SKM-1 treated with dmso at 0.1 percent for 144 hours (cell line): ENCODE measurements at regions not wholly inside any gene's neighbourhood (a gene's known extent, or its start where the extent isn't known, plus 50 kb on each side); places are given as distances from the start of the nearest gene placed in this dataset.
A peak's percentile ranks its signal among the peaks of the same experiment; 100 is the strongest.
"Not testable (repeated sequence)": the region's sequence is repeated elsewhere in the genome, so short reads cannot be mapped to it uniquely, and the experiment has no call there.

Source experiments
- DNase-seq: peaks from one replicate; lab custom pipeline; 2025; ENCODE audit not compliant: unreplicated experiment; lab: John Stamatoyannopoulos, UW

DNA sequence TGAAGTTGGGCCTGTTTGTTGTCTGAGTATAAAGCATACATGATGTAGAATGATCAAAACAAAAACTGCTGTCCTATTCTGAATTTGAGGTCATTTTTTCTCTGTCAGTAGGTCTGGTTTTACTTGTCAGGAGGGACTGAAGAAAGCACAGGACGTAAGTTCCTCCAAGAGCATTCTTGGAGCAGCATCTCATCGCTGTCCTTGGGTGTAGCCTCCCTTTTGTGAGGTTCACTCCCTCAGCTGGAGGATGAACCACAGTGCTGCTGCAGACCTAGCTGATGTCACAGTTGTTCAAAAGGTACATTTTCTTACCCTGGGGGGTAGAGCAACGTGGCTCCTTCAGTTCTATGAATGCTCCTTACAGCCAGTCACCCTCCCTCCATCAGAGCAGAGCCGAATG is 490.0 kb upstream of the TBL1XR1 start:
- DNase-seq, result no peak

DNA sequence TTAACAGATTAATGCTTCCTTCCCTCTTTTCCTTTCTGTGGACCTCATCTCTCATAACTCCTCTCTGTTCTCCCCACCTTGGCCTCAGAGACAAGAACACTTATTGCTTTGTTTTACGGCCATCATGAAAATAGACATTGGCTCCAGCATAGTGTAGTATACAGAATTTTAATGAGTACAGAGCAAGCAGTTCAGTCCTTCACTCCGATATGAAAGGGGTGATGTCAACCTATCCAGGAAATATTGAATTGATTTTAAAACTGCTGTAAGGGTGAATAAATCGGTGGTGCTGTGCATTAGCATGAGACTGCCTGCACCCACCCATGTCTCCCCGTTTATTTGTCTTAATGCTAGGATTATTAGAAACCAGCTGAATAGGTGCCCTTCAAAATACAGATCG is 490.9 kb upstream of the TBL1XR1 start:
- no peak for DNase-seq

DNA sequence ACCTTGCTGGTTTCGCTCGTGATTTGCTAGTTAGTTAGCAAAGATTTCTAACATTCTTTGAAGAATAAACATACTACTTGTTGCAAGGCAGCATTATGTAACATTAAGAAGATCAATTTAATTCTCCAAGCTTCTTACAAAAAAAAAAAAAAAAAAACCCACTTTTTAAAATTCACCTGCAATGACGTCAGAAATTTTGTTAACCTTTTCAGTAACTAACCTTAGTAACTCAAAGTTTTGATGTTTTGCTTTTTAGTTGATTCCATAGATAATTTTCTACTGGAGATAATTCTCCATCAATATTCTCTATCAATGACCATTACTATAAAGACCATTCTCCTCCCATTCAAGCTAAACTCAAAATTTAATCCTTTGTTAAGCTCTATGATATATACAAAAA is 491.8 kb upstream of the TBL1XR1 start:
- DNase-seq, result no peak

DNA sequence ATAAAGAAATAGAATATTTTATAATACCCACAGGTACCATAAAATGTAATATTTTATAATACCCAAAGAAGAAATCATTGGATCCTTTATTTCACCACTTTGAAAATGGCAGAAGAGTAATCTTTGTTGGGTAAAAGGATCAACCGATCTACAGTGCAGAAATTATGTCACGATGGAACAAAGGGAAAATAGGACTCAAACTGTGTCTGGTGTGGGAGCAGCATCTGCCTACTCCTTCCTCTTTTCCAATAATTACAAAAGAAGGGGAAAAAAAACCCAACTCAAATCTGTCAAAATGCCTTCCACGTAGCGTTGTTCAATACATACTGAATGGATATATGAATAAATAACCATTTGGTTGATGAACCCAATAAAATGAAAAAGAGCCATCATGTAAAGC is 492.6 kb upstream of the TBL1XR1 start:
- no peak for DNase-seq

DNA sequence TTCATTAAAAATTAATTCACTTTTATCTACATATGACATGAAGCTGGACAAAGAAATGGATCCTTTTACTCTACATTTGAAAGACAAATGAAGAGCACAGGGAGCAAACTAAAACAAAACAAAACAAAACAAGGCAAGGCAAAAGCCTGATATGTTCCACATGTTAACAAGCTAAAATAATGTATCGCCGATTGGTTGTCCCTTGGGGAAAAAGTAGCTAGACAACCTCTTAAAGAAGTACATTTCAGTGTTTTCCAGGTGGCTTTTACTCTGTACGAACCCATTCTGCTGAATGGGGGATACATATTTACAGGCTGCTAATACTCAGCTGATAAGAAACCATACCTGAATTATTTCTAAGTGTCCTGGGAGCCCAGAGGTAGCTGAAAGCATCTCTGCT is 493.0 kb upstream of the TBL1XR1 start:
- DNase-seq, result no peak

DNA sequence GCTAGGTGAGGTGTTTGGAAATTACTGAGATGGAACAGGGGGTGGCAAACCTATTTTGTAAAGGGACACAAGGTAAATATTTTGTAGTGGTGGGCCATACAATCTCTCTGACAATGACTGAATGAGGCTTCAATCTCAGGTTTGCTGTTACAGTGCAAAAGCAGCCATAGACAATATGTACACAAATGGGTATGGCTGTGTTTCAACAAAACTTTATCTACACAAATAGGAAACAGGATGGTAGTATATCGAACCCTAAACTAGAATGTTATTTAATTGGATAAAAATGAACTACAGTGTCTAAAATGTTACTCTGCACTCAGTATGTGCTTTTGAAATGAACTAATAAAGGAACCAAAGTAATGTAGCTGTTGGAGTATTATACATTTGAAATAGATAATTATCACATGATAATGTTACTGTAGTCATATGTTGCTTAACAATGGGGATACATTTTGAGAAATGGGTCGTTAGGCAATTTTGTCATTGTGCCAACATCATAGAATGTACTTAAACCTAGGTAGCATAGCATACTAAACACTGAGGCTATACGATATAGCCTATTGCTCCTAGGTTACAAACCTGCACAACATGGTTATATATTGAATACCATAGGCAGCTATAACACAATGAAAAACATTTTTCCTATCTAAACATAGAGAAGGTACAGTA is 495.2 kb upstream of the TBL1XR1 start:
- DNase-seq, result no peak

DNA sequence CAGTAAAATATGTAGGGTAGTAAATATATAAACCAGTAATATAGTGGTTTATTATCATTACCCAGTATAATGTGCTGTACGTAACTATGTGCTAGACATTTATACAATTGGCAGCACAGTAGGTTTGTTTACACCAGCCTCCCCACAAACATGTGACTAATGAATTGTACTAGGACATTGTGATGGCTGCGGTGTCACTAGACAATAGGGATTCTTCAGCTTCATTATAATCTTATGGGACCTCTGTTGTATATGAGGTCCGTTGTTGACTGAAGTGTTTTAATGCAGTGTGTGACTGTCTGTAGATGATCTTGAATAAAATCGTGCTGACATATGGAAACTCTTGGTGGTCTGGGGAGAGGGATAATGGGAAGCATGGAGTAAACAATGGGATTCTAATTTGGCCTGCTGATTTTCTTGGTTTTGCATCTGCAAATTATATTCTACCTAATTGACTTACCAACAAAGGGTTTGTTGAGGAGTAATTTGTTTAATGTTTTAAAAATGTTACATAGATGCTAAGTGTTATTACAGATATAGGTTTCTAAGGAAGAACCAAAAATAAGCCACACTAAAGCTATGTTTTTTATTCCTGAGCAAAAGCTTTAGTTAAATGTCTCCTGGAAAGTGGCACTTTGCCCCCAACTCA is 496.5 kb upstream of the TBL1XR1 start:
- no peak for DNase-seq

DNA sequence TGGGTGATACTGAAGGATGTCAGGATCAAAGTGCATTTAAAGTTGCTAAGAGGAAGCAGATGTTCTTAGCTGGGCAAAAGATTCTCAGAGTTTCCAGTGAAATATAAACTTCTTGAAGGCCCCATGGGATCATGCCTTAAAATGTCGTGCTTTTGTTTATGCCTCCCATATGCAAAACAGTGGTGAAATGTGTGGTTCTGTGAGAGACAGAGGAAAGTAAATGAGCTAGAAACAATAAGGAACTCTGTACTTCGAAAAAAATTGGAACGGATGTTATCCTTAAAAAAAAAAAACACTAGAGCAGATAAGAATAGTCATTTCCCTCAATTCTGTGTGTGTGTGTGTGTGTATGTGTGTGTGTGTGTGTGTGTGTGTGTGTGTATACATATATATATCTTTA is 497.0 kb upstream of the TBL1XR1 start:
- no peak for DNase-seq

DNA sequence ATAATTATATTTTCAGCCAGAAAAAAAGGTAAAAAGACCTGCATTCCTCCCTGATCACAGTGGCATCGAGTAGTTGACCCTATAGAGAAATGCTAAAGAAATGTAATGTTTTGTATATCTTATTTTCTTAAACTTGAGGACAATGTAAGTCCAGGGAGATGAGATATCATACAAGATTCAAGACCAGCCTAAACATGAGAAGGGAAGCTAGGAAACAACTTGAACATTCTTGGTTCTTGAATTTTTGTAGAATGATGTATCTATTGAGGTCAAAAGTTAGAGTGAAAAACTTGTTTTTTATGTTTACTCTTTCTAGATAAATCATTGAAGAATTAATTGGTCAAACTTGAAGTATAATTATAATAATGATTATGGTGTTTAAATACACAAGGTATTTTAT is 497.7 kb upstream of the TBL1XR1 start:
- no peak for DNase-seq

DNA sequence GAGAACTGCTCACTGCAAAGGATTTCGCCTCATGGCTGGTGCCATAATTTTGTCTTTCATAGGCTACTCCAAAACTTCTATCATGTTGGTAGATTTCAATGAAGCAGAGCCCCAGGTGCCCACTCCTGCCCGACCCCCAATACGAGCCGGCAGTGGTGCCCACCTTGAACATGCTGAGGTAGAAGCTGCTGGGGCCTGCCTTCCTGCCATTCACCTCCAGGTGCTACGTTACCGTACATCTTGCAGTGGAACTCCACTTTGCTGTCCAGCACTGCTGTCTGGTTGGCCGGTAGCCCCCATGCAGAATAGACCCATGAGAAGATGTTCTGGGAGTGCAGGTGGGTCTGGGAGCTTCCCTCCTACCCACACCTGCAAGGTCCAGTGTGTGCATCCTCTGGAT is 502.8 kb upstream of the TBL1XR1 start:
- DNase-seq, result no peak

DNA sequence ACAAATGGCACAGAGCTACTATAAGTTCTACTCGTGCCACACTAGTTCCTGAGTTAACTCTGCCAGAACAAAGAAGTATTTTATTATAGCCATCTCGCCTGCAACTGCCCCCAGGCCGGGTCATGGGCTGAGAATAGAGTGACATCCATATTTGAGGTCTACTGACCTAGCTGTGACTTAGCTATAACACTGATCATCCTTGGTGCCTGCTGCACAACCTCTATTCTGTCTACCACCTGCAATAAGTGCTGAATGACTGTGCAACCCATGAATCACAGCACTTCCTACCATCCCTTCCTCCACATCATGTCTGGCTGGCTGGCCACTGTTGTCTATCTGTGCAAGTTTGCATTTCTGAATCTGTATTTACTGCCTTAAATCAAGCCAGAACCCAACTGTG is 506.5 kb upstream of the TBL1XR1 start:
- no peak for DNase-seq

DNA sequence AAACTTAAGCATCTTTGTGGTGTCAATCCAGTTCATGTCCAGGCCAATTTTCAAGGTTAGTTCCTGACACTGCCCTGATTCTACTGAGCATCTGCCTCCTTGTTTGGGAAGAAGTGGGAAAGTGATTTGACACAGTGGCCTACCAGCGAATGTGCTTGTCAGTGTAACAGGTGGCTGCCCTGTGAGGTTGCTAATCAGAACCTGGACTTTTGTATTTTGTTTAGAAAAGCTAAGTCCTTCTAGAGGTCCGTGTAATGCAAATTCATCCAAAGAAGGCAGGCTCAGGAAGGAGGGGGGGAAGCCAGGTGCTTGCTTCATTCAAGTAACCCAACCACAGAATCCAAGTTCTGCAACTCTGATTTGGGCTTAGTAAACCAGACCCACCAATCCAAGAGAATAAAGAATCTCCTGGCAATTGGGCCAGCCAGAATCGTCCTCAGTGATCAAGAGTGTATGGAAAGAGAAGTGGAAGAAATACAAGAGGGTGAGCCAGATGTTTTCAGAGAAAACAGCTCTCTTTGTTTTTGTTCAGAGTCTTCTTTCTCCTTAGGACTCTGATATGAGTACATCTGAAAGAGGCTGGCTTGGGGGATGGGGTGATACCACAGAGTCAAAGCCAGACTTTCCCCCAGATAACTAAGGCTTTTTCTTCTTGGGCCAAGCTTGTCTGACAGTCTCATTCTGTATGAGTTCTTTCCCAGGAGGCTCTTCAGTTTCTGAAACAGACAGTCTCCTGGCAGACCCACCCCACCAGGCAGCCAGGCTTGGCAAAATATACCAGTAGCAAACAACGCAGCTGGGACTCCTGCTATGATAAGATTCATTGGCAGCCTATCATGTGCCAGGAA is 508.9 kb upstream of the TBL1XR1 start:
- no peak for DNase-seq

DNA sequence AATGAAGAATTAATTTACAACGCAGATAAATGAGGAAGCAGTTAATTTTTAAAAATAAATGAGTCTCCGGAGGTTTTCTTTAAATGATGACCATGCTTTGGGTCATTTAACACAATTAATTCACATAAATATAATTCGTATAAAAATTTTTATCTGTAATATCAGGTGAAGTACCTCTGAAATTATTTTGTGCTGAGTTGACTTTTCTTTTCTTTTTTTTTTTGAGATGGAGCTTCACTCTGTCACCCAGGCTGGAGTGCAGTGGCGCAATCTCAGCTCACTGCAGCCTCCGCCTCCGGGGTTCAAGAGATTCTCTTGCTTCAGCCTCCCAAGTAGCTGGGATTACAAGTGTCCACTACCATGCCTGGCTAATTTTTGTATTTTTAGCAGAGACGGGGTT is 512.2 kb upstream of the TBL1XR1 start:
- not testable (repeated sequence) for DNase-seq

DNA sequence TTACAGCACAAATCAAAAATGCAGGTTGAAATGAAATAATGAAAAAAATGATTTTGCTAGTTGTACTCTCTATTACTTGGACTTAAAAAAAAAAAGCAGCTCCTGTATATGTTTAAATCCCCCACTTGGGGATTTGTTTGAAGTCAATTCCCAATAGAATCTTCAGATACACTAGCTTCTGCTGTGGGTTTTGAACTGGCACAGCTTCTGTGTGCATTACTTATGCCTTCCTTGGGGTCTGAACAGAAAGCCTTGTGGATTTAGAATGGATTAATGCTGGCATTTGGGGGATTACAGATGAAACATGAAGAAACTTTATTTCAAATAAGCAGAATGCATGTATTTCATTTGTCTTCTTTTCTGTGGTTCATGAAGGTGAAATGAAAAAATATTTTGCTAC is 513.2 kb upstream of the TBL1XR1 start:
- no peak for DNase-seq

DNA sequence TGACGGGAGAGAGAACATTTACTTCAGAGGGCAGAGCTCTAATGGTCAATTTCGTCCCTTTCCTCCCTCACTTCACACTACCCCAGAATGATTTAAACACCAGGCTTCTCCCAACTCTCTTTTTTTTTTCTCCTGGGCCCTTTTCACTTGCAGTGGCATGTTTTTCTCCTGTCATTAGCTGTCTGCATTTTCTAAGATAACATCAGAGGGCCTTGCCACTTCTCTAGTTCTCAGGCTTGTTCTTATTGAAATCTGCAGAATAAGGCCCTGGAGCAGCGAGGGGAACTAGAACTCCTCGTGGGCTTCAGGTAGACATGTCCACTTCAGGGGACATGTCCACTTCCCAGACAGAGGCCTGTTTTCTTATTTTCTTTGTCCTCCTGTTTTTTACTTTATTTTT is 514.4 kb upstream of the TBL1XR1 start:
- DNase-seq, result no peak

DNA sequence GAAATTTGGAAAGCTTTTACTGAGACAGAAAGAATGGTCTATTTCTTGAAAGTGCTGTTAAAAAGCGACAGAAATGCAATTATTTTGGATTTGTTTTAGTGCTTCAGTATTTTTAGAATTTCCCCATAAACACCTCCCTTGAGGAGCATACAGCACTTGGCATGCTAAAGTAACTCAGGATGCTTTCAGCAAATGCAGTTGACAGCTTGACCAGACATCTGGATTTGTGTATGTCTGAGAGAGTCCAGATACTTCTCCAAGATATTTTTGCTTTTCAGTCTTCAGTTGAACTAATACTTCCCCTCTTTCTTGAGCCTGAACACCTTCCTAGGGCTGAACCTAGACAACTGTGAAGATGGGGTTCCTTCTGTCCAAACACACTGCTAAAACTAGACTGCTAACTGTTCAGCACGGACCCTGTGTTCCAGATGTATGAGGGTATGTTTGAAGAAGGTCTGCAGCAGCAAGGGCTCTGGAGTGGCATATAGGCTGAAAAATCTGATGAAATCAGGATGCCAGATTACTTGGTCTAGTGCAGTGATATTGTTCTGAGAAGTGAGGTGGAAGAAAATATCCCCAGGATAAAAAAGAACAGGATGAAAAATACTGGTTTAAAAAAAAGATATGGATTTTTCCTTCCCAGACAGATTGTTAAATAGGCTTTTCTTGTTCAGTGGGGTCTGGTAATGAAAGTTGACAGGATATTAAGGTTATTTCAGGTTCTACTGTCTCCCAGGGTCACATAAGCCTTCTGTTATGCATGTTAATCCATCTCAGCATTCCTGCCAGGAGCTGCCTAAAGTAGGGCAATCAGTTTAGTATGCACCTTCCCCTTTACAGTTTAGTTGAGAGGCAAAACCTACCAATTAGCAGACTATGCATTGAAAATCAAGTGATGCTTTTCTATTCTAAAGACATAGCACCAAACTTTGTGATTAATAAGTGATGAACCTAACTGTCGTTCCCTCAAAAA is 516.9 kb upstream of the TBL1XR1 start:
- DNase-seq, result no peak

DNA sequence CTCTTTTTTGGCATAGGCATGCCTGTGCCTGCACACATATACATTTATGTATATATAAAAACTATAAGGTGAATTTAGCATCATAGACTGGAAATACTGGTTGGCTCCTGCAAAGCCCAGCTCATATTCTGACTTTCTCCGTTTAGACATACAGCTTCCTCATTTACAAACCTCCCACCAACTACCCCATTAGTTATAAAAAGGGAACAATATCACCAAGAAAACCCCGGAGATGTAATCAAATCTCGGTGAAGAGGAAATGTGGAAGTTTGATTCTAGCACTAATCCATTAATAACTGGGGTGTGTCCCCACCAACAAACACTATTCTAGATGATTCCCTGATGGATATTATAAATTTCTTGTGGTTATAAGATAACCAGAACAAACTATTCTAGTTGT is 517.7 kb upstream of the TBL1XR1 start:
- DNase-seq, result peak; percentile 85

DNA sequence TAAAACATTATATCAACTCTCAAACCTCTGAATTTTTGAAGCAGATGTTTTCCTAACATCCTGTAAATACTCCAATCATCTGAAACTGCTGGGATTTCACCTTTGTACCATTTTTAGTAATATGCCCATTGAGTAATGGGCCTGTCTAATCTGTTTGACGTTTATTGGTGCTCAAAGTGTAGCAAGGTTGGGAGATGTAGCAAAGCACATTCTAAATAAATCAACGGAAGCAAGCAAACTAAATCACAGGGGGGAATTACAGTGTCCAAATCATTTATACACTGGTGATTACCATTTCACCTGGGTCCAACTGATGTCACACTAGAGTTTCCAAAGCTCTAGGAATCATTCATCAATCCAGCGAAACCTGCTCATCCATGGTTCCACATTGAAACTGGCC is 518.7 kb upstream of the TBL1XR1 start:
- no peak for DNase-seq

DNA sequence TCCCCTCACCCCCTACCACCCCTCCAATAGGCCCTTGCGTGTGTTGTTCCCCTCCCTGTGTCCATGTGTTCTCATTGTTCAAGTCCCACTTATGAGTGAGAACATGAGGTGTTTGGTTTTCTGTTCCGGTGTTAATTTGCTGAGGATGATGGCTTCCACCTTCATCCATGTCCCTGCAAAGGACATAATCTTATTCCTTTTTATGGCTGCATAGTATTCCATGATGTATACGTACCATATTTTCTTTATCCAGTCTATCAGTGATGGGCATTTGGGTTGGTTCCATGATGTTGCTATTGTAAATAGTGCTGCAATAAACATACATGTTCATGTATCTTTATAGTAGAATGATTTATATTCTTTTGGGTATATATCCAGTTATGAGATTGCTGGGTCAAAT is 523.6 kb upstream of the TBL1XR1 start:
- not testable (repeated sequence) for DNase-seq

DNA sequence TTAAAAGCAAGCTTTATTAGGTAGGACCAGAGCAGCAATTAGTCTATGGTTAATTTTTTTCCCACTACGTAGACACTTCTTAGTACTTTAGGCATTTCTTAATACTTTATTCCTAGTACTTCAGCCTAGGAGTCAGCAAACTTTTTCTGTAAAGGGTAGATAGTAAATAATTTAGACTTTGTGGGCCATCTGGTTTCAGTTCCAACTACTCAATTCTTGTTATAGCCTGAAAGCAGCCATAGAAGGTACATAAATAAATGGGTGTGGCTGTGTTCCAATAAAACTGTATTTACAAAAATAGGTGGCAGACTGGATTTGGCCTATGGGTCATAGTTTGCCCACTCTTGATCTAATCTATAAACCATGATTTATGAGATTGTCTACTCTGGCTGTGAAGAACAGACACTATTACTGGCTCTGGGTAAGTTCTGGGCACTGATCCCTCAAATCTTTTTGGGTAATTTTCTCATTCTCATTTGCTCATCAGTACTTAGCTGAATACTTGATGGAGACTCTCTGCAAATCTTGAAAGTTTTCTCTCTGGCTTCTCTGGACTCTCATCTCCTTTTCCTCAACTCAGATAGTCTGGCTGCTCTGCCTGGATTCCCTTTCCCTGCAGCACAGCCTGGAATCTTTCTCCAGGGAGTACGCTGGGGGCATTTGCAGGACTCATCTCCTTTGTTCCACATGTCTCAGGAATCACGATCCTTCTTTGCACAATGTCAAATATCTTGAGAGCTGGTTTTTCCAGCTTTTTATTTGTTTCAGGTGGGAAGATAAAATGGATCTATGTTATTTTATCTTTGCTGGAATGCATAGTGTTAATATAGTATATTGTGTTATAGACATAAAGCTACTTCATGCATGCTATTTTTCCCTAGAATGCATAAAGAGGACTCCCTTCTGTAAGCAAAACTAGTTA is 524.8 kb upstream of the TBL1XR1 start:
- DNase-seq, result no peak
